Endodermal cell (in vitro differentiated cells): ENCODE measurements at regions not wholly inside any gene's neighbourhood (a gene's known extent, or its start where the extent isn't known, plus 50 kb on each side); places are given as distances from the start of the nearest gene placed in this dataset.
A peak's percentile ranks its signal among the peaks of the same experiment; 100 is the strongest.
"Not testable (repeated sequence)": the region's sequence is repeated elsewhere in the genome, so short reads cannot be mapped to it uniquely, and the experiment has no call there.

ENCODE experiments used
- DNase-seq: peaks from one replicate; pipeline ENCODE4 v3.0.0-alpha.2; 2017
- H3K27ac ChIP-seq: 2 replicates; pipeline ENCODE4 v1.5.1; 2013; ENCODE audit warnings: mild to moderate bottlenecking, low read depth, low read length, moderate library complexity
- H3K27me3 ChIP-seq: 2 replicates; pipeline ENCODE4 v1.6.1; 2013; ENCODE audit warnings: mild to moderate bottlenecking, low read length, moderate library complexity; ENCODE audit not compliant: insufficient read depth, control insufficient read depth, poor library complexity, severe bottlenecking
- H3K36me3 ChIP-seq: 2 replicates; pipeline ENCODE4 v1.7.0; 2013; ENCODE audit warnings: mild to moderate bottlenecking, low read length, moderate library complexity; ENCODE audit not compliant: control insufficient read depth, insufficient read depth
- H3K4me1 ChIP-seq: one replicate; pipeline ENCODE4 v1.7.0; 2013; ENCODE audit warnings: low read length; ENCODE audit not compliant: control insufficient read depth, insufficient read depth
- H3K4me3 ChIP-seq: 2 replicates; pipeline ENCODE4 v1.5.1; 2013; ENCODE audit warnings: mild to moderate bottlenecking, low read length, moderate library complexity
- H3K9ac ChIP-seq: 2 replicates; pipeline ENCODE4 v1.6.1; 2013; ENCODE audit warnings: mild to moderate bottlenecking, low read length, moderate library complexity; ENCODE audit not compliant: poor library complexity, severe bottlenecking; ENCODE audit errors: extremely low read depth
- H3K9me3 ChIP-seq: 2 replicates; pipeline ENCODE4 v1.6.1; 2013; ENCODE audit warnings: mild to moderate bottlenecking, low read length, moderate library complexity; ENCODE audit not compliant: control insufficient read depth
- H3K27ac Mint-ChIP-seq: 2 replicates; pipeline ENCODE4 v1.8.0; 2020; ENCODE audit warnings: mixed read lengths
- H3K27me3 Mint-ChIP-seq: 2 replicates; pipeline ENCODE4 v1.8.0; 2021; ENCODE audit warnings: mild to moderate bottlenecking, mixed read lengths; ENCODE audit not compliant: insufficient read depth
- H3K36me3 Mint-ChIP-seq: 2 replicates; pipeline ENCODE4 v1.8.0; 2020; ENCODE audit warnings: low read depth, mixed read lengths
- H3K4me1 Mint-ChIP-seq: 2 replicates; pipeline ENCODE4 v1.8.0; 2020; ENCODE audit warnings: mixed read lengths
- H3K4me3 Mint-ChIP-seq: 2 replicates; pipeline ENCODE4 v1.8.0; 2020; ENCODE audit warnings: mild to moderate bottlenecking, moderate library complexity, mixed read lengths
- H3K9me3 Mint-ChIP-seq: 2 replicates; pipeline ENCODE4 v1.8.0; 2020; ENCODE audit warnings: mild to moderate bottlenecking, mixed read lengths
- CTCF ChIP-seq: fragments of 200-600 bp; sonication (generic); conservative IDR thresholded peaks from 2 replicates; pipeline ENCODE4 v1.5.0; 2021; ENCODE audit warnings: antibody characterized with exemption, mild to moderate bottlenecking
- WGBS, 2 experiments: methylation state at CpG; one replicate each; pipeline versions ENCODE4 v1.1.5 to v1.1.7; 2013; ENCODE audit warnings: missing lambda C conversion rate in 2 of 2, mixed read lengths in 1 of 2; ENCODE audit not compliant: insufficient coverage in 1 of 2, insufficient read length in 1 of 2; 5-methylcytosine and 5-hydroxymethylcytosine counted together

GRCh38 chr2:109724533-109725460 lies 69.3 kb upstream of the RGPD5 start:
- Mint-ChIP-seq H3K9me3 (no peaks in the 10 kb centered on the region), H3K4me1 (peaks cover 10% of the 10 kb centered on the region), H3K27me3 (peaks cover 4% of the 10 kb centered on the region), H3K36me3 (no peaks in the 10 kb centered on the region), H3K4me3 (no peak overlapping the region), H3K27ac (no peak overlapping the region)
- 91 to 100% methylated on average over 4 to 9 of the region's 9 CpGs for WGBS, 2 experiments
- H3K9ac ChIP-seq: no peak overlapping the region
- no peaks in the 10 kb centered on the region for H3K36me3 ChIP-seq
- no peak for DNase-seq
- H3K4me3 ChIP-seq: no peak overlapping the region
- H3K9me3 ChIP-seq: no peaks in the 10 kb centered on the region
- H3K4me1 ChIP-seq: no peaks in the 10 kb centered on the region
- no peaks in the 10 kb centered on the region for H3K27me3 ChIP-seq
- no peak overlapping the region for H3K27ac ChIP-seq
- no peak for TF ChIP-seq CTCF

GRCh38 chr2:109726379-109727270 lies 67.5 kb upstream of the RGPD5 start:
- Histone ChIP-seq H3K27ac (no peak overlapping the region), H3K4me1 (no peaks in the 10 kb centered on the region), H3K36me3 (no peaks in the 10 kb centered on the region), H3K4me3 (no peak overlapping the region), H3K9me3 (no peaks in the 10 kb centered on the region), H3K9ac (no peak overlapping the region), H3K27me3 (no peaks in the 10 kb centered on the region)
- H3K27me3 Mint-ChIP-seq: peaks cover 6% of the 10 kb centered on the region
- H3K4me1 Mint-ChIP-seq: peaks cover 10% of the 10 kb centered on the region
- H3K36me3 Mint-ChIP-seq: no peaks in the 10 kb centered on the region
- no peak overlapping the region for H3K4me3 Mint-ChIP-seq
- no peak for TF ChIP-seq CTCF
- no peak for DNase-seq
- H3K9me3 Mint-ChIP-seq: no peaks in the 10 kb centered on the region
- WGBS, 2 experiments: 88 to 92% methylated on average over 12 to 16 of the region's 16 CpGs
- H3K27ac Mint-ChIP-seq: peak overlapping the region; percentile 39

GRCh38 chr2:109727929-109728447 lies 66.1 kb upstream of the RGPD5 start:
- Mint-ChIP-seq H3K27me3 (peaks cover 6% of the 10 kb centered on the region), H3K4me1 (peaks cover 10% of the 10 kb centered on the region), H3K9me3 (peaks cover 3% of the 10 kb centered on the region), H3K4me3 (no peak overlapping the region), H3K27ac (no peak overlapping the region), H3K36me3 (no peaks in the 10 kb centered on the region)
- Histone ChIP-seq H3K9me3 (no peaks in the 10 kb centered on the region), H3K36me3 (no peaks in the 10 kb centered on the region), H3K4me1 (no peaks in the 10 kb centered on the region), H3K9ac (no peak overlapping the region), H3K4me3 (no peak overlapping the region), H3K27ac (no peak overlapping the region), H3K27me3 (no peaks in the 10 kb centered on the region)
- TF ChIP-seq CTCF: no peak
- DNase-seq: no peak
- 96 to 100% methylated on average over 2 to 3 of the region's 4 CpGs for WGBS, 2 experiments

- not testable (repeated sequence) for H3K27ac Mint-ChIP-seq, H3K9me3 Mint-ChIP-seq, DNase-seq, H3K4me3 Mint-ChIP-seq, H3K4me3 ChIP-seq, H3K36me3 ChIP-seq, H3K27ac ChIP-seq, H3K9me3 ChIP-seq, H3K4me1 Mint-ChIP-seq, H3K27me3 ChIP-seq, H3K4me1 ChIP-seq, H3K27me3 Mint-ChIP-seq, H3K36me3 Mint-ChIP-seq, H3K9ac ChIP-seq
- 97% methylated on average over 12 to 14 of the region's 14 CpGs for WGBS, 2 experiments
Measured at GRCh38 chr2:109733746-109734145, 60.4 kb upstream of the RGPD5 start.
